NCI-H1436 (cell line): ENCODE measurements at regions not wholly inside any gene's neighbourhood (a gene's known extent, or its start where the extent isn't known, plus 50 kb on each side); places are given as distances from the start of the nearest gene placed in this dataset.

Experiments used
- DNase-seq: peaks from one replicate; lab custom pipeline; 2025; lab: John Stamatoyannopoulos, UW

DNA sequence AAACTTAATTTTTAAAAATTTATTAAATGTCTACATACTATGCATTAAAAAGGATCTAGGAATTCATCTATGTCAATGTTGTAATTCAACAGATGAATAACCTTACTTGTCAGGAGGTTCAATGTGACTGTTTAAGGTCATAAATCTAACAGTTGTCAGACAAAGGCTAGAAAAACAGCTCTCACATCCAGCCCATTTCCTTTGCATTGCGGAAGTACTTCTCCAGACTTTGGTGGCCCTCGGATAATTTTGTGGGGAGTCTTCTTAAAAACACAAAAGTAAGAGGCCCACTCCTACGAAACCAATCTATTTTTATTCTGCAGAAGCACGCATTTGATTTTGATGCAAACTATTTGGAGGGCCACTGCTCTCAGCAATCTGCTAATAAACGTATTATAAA is 122.6 kb upstream of the CHRM3 start:
- DNase-seq: no peak

DNA sequence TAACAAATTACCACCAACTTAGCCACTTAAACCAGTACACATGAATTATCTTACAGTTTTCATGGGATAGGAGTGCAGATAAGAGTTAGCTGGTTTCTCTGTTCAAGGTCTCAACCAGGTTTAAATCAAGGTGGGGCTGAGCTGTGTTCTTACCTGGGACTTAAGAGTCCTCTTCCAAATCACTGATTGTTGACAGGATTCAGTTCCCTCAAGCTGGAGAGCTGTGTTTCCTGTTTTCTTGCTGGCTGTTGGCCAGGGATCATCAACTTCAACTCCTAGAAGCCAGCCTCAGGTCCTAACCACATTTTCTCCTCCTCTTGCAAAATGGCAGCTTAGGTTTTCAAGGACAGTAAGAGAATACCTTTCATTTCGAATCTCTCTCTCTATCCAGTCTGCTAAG is 123.8 kb upstream of the CHRM3 start:
- peak; percentile 8 for DNase-seq

DNA sequence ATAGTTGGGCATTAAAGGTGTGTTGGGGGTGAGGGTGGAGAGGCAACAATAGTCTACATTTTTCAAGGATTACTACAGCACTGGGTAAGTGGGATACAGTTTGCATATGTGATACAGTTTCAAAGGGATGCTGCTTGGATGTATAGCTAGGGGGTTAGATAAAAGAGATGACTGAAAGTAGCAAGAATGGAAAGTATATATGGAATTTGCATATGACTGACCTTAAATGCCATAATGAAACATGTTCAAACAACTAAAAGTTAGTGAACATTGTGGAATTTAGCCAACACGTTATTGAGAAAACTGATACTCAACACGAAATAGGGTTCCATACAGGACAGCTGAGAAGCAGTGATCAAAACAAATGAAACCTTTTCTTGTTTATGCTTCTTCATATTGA is 124.8 kb upstream of the CHRM3 start:
- no peak for DNase-seq

DNA sequence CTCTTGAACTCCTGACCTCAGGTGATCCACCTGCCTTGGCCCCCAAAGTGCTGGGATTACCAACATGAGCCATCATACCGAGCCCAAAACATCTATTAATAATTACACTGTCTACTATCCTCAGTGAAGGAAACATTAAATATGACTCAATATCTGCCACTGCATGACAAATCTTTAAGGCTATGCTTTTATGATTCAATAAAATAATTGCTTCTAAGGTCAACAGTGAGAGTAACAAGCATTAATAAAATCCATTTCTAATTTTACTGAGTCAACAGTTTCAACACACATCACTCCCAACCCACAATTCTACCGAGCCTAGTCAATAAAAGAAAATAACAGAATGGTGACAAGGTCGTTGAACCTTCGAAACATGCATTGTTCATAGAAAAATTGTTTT is 125.5 kb upstream of the CHRM3 start:
- no peak for DNase-seq

- DNase-seq: no peak
Observed at GRCh38 chr1:239255628-239256160, 130.7 kb upstream of the CHRM3 start.

DNA sequence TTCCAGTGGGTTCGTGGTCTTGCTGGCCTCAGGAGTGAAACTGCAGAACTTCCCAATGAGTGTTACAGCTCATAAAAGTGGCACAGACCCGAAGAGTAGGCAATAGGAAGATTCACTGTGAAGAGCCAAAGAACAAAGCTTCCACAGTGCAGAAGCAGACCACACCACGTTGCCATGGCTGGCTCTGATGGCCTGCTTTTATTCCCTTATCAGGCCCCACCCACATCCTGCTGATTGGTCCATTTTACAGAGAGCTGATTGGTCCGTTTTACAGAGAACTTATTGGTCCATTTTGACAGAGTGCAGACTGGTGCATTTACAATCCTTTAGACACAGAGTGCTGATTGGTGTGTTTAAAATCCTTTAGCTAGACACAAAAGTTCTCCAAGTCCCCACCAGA is 131.4 kb upstream of the CHRM3 start:
- DNase-seq: no peak

GRCh38 chr1:239253032-239253431 is 133.3 kb upstream of the CHRM3 start:
- no peak for DNase-seq

GRCh38 chr1:239250353-239251035 is 135.9 kb upstream of the CHRM3 start:
- no peak for DNase-seq

GRCh38 chr1:239247285-239247684 is 139.1 kb upstream of the CHRM3 start:
- no peak for DNase-seq

GRCh38 chr1:239244084-239244483 is 142.3 kb upstream of the CHRM3 start:
- DNase-seq: no peak

DNA sequence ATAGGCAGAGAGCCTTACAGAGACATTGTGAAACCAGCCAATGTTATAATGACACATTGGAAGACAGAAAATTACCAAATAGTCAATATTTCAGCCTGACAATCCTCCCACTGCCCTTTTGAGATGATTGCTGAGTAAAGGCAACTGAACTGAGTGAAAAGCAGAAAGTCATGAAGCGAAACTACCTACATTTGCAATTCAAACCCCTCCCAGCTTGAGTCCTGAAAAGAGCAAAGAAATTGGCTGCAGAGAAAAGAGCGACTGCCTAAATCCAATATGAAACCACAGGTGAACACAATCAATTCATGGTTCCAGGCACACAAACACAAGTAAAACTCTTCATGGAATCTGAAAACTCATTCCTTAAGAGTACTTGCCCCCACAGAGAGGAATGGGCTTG is 143.4 kb upstream of the CHRM3 start:
- no peak for DNase-seq

DNA sequence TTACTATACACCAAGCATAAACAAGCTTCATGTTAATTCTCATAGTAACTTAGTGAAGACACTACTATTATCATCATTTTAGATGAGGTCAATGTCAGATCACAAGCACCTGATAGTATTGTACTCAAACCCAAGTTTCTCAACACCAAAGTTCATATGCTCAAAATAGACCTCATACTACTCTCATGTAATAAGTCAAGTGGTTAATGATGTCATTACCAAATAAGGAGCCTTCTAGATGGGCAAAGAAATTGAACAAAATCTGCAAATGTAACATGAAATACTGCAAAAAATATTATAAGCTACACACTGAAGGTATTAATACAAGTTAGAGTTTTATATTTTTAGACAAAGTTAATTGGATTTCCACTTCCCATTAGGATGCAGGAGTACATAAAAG is 144.0 kb upstream of the CHRM3 start:
- DNase-seq: no peak

DNA sequence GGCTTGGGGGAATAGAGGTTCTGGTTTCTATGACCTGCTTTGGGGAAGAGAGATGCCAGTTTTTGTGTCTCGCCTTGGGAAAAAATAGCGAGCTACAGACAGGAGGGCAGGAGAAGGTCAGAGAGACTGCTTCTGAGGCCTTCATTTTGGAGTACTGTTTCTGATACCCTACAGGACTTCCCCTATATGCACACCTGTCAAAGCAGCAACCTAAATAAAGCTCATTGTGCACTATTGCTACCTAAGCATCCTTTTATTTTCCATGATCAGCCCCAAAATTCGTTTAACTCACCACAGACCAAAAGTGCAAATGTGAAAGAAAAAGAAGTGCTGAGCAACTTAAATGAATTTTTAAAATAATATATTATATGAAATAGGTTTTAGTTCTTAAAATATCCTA is 145.6 kb upstream of the CHRM3 start:
- DNase-seq: no peak

GRCh38 chr1:239239529-239239928 is 146.8 kb upstream of the CHRM3 start:
- DNase-seq: no peak

GRCh38 chr1:239237912-239238311 is 148.5 kb upstream of the CHRM3 start:
- DNase-seq: no peak

DNA sequence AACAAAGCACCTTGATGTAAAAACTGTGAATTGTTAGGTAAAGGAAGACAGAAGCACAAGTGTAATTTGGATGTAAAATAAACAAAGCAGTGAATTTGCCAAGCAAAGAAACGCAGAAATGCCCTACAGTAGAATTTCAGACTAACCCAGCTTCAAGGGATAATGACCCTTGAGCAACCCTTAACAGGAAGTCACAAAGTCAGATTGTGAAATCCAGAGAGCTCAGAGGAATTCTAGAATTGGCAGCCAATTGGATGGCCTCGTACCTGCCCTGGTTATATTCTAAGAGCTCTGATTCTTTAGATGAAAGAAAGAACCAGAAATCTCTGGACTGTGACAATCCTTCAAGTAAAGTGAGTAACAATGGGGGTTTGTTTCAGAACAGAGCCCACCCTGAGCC is 152.7 kb upstream of the CHRM3 start:
- no peak for DNase-seq

DNA sequence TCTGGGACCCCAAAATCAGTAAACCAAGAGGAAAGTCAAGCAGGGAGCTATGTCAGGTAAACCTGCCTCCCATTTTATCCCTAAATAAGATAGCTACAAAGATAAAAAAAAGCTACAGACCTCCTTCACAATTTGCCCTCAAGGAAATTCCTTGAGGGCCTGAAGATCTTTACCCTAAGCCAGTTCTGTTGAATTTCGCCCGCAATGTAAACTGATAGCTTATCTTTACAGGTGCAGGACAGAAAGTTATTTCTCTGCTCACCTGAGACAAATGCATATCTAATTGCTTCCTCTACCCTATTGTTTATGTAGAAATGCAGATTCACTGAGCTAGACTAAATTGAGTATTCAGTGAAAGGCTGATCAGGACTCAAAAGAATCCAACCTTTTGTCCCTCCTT is 153.4 kb upstream of the CHRM3 start:
- no peak for DNase-seq

- no peak for DNase-seq
Observed at GRCh38 chr1:239228451-239228850, 157.9 kb upstream of the CHRM3 start.

GRCh38 chr1:239225396-239225795 is 161.0 kb upstream of the CHRM3 start:
- no peak for DNase-seq

DNA sequence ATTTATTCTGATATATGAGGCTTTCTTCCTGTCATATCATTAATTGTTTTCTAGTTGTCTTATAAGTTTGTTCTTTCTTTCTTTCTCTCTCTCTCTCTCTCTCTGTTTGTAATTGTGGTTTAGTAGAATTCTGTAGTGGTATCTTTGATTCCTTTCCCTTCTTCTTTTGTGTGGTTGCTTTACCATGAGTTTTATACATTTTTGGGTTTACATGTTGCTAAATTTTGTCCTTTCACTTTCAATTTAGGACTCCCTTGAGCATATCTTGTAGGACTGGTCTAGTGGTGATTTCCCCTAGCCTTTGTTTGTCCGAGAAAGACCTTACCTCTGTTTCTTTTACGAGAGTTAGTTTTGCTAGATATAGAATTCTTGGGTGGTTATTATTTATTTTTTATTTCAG is 162.3 kb upstream of the CHRM3 start:
- DNase-seq: no peak

GRCh38 chr1:239222999-239223398 is 163.4 kb upstream of the CHRM3 start:
- no peak for DNase-seq

DNA sequence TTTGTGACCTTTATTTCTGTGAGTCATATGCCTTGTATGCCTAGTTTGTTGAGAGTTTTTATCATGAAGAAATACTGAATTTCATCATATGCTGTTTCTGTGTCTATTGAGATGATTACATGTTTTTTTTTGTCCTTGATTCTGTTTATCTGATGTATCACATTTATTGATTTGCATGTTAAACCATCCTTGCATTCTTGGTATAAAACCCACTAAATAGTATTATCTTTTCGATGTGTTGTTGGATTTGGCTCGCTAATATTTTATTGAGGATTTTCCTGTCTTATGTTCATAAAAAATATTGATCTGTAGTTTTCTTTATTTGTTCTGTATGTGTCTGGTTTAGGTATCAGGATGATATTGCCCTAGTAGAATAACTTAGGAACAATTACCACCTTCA is 164.7 kb upstream of the CHRM3 start:
- no peak for DNase-seq

DNA sequence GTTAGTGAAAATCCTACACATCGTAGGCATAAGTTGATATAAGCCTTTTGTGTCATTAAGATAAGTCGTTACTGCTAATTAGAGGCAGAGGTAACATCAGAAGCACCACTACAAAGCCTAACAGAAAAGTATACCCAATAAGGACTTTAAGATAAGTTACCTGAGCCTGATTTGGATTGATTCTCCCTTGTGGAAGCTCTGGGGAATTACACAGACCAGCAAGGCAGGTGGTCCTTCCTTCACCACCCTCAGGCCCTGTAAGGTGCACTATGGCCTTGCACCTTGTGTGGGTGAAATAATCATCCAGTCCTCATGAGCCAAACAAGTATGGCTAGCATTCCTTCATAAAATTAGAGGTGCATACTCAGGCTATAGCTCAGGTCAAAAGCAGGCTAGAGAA is 166.7 kb upstream of the CHRM3 start:
- no peak for DNase-seq

DNA sequence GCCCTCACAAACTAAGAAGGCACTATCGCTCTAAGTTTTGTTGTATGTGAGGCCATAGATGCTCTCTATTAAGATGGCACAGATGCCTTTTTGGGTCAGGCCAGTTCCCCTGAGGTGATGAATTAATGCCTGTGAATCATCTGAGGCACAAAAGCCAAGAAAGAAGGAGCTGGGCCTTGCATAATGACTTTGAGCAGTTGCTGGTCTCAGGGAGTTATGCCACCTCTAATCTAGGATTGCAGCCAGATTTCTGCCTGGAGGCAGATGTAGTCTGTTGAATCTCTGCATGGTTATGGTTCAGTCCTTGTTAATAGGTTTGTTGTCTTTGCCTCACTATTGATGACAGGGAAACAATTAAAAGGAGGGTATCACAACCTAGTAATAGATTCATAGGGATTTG is 168.1 kb upstream of the CHRM3 start:
- no peak for DNase-seq
